Kidney (tissue), 13 donors: ENCODE measurements at regions not wholly inside any gene's neighbourhood (a gene's known extent, or its start where the extent isn't known, plus 50 kb on each side); places are given as distances from the start of the nearest gene placed in this dataset.
A peak's percentile ranks its signal among the peaks of the same experiment; 100 is the strongest.

Experiments
- DNase-seq, 5 donors: peaks; one replicate each; pipeline ENCODE4 v3.0.0-alpha.2; 2013 to 2020
- FAIRE-seq: peaks from 2 replicates; lab custom pipeline; 2012; peaks lifted over from hg19 to GRCh38; lab: Jason Lieb, UNC
- H3K27ac ChIP-seq, 2 donors: one replicate each; pipeline ENCODE4 v1.7.0; 2013; ENCODE audit warnings: low read depth in 2 of 2, low read length in 2 of 2, inconsistent platforms in 1 of 2
- H3K27me3 ChIP-seq: one replicate; pipeline ENCODE4 v1.7.1; 2013; ENCODE audit warnings: low read length, inconsistent platforms; ENCODE audit not compliant: control insufficient read depth, insufficient read depth
- H3K36me3 ChIP-seq, 3 donors: one replicate each; pipeline versions ENCODE4 v1.7.0 to v1.7.1; 2013; ENCODE audit warnings: low read length in 3 of 3, control low read depth in 1 of 3, inconsistent platforms in 1 of 3; ENCODE audit not compliant: insufficient read depth in 3 of 3, control insufficient read depth in 2 of 3
- H3K4me1 ChIP-seq, 3 donors: one replicate each; pipeline versions ENCODE4 v1.7.0 to v1.7.1; 2013; ENCODE audit warnings: low read length in 3 of 3, inconsistent platforms in 1 of 3, low read depth in 1 of 3; ENCODE audit not compliant: control insufficient read depth in 2 of 3, insufficient read depth in 2 of 3
- H3K4me3 ChIP-seq, 3 donors: one replicate each; pipeline versions ENCODE4 v1.7.0 to v1.8.1; 2013; ENCODE audit warnings: low read length in 3 of 3, control low read depth in 1 of 3, inconsistent platforms in 1 of 3
- H3K9ac ChIP-seq, 3 donors: one replicate each; pipeline versions ENCODE4 v1.7.0 to v1.7.1; 2013; ENCODE audit warnings: low read length in 3 of 3, control low read depth in 1 of 3, inconsistent platforms in 1 of 3
- H3K9me3 ChIP-seq, 3 donors: one replicate each; pipeline versions ENCODE4 v1.7.0 to v1.7.1; 2013; ENCODE audit warnings: low read length in 3 of 3, control low read depth in 1 of 3, inconsistent platforms in 1 of 3; ENCODE audit not compliant: control insufficient read depth in 2 of 3, insufficient read depth in 1 of 3
- CTCF ChIP-seq: IDR thresholded peaks from 3 replicates; pipeline ENCODE4 v1.5.1; 2012; ENCODE audit warnings: mild to moderate bottlenecking, moderate library complexity, borderline replicate concordance; ENCODE audit not compliant: insufficient read depth; ENCODE audit errors: extremely low read depth
- intact Hi-C: fragments of 100-400 bp; cut with DNase I; formaldehyde crosslinking; loops from one replicate; pipeline ENCODE4 v1.11.1; 2022
- donor health status: control.
- donor health status: control.
- donor health status: control.
- donor health status: control.
- donor health status: control.
- donor health status: DM: yes; HTN: yes; CAD: no.
- donor health status: Normal renal cell carcinoma (clear cell type).

- Histone ChIP-seq H3K4me1 (no peaks in the 10 kb centered on the region), H3K36me3 (no peaks in the 10 kb centered on the region), H3K27ac (no peak overlapping the region), H3K4me3 (no peak overlapping the region), H3K9me3 (no peaks in the 10 kb centered on the region), H3K27me3 (no peaks in the 10 kb centered on the region), H3K9ac (no peak overlapping the region)
- FAIRE-seq (no peak), DNase-seq (peak in 1 of 5 donors; percentile 1)
- intact Hi-C loops = no loop called here
- no peak for TF ChIP-seq CTCF
Measured at GRCh38 chrX:42948723-42949657, 171.0 kb upstream of the PPP1R2C start.

GRCh38 chrX:42951747-42952146 lies 173.8 kb upstream of the PPP1R2C start:
- intact Hi-C loops = no loop called here
- no peak for FAIRE-seq
- no peak for TF ChIP-seq CTCF

GRCh38 chrX:42952621-42953020 lies 174.7 kb upstream of the PPP1R2C start:
- no peak overlapping the region for H3K4me3 ChIP-seq
- no peaks in the 10 kb centered on the region for H3K4me1 ChIP-seq
- no peaks in the 10 kb centered on the region for H3K27me3 ChIP-seq
- no peaks in the 10 kb centered on the region for H3K36me3 ChIP-seq
- no peak for TF ChIP-seq CTCF
- FAIRE-seq = no peak
- no peaks in the 10 kb centered on the region for H3K9me3 ChIP-seq
- no peak overlapping the region for H3K9ac ChIP-seq
- H3K27ac ChIP-seq = no peak overlapping the region
- intact Hi-C loops = no loop called here
- DNase-seq = no peak

More at GRCh38 chrX:42951747-42952146, 173.8 kb upstream of the PPP1R2C start:
- no peak overlapping the region for H3K4me3 ChIP-seq
- no peaks in the 10 kb centered on the region for H3K4me1 ChIP-seq
- no peak overlapping the region for H3K27ac ChIP-seq
- no peak overlapping the region for H3K9ac ChIP-seq
- H3K27me3 ChIP-seq = no peaks in the 10 kb centered on the region
- H3K9me3 ChIP-seq = no peaks in the 10 kb centered on the region
- H3K36me3 ChIP-seq = no peaks in the 10 kb centered on the region
- no peak for DNase-seq
